ENCODE measurements at regions not wholly inside any gene's neighbourhood (a gene's known extent, or its start where the extent isn't known, plus 50 kb on each side); places are given as distances from the start of the nearest gene placed in this dataset.
A peak's percentile ranks its signal among the peaks of the same experiment; 100 is the strongest.

DNA sequence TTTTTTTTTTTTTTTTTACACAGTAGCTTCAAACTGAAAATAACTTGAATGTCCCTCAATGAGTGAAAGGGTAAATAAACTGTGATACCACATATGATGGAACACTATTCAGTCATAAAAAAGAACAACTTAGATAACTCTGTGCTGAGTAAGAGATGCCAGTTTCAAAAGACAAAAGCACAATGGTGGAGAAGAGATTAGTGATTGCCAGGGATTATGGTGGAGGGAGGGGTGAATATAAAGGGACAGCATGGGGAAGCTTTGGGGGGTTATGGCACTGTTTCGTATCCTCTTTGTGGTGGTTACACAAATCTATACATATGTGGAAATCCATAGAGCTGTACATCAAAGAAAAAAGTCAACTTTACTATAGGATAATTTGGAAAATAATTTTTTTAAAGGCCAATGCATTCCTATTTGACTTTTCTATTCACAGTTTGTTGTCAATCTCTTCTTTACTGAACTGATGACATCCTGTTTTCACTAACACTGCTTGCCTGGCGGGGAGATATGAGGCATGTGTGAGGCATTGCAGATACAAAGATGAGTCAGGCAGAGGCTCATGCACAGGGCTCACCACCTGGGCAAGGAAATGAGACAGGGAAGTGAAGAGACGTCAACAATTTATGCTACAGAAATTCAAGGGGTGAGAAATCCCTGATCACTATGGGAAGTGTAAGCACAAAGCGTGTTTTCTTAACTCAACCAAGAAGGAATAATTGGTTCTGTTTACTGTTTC is 302.7 kb downstream of the DUSP10 start:
- peak in 1 of 2 experiments; percentile 34 for DNase-seq

DNA sequence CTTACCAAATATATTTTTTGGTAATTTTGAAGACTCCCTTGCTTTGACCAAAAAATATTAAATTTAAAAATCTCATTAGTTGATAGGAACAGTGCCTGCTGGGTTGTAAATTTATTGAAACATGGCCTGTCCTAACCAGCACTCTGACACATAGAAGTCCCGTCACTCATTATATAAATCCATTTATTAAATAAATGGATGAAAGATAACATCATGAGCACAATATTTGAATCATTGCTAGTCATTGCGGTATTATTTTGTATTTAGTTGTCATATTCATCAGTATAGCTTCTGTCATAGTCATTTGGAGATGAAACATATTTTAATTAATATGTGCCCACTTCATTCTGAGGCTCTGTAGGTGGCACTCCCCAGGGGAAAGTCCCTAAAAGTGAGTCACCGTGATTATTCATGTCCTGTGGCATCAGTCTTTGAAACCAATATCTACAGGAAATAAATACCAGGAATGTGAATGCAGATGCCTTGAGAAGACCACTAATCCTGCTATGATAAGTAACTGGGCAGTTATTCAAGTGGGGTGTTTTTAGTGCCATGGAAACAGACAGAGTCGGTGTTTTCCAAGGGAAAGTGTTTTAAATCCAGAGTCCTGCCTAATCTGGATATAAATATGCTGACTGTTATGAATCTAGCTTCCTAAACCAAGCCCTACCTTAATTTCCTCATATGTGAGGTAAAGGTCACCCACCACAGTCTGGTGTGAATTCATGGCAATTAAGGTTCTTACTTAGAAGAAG is 302.0 kb downstream of the DUSP10 start:
- DNase-seq = peak; percentile 48 to 65

DNA sequence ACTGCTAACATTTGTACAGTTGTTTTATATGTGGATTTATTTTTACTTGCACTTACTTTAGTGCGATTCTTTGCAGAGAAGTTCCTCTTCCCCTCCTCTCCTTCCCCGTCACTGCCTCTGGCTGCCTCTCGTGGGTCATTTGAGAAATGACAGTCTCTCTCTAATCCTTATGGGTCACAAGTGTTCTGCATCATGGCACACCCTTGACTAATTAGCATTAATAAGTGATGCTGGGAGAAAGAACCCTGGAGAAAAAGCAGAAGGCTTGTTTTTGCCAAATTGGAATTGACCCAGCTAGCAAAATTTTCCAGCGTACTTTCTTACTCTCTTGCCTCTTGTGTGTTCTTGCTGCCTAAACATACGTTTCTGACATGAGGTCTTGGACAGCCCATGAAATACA is 301.2 kb downstream of the DUSP10 start:
- peak; percentile 80 to 84 for DNase-seq

DNA sequence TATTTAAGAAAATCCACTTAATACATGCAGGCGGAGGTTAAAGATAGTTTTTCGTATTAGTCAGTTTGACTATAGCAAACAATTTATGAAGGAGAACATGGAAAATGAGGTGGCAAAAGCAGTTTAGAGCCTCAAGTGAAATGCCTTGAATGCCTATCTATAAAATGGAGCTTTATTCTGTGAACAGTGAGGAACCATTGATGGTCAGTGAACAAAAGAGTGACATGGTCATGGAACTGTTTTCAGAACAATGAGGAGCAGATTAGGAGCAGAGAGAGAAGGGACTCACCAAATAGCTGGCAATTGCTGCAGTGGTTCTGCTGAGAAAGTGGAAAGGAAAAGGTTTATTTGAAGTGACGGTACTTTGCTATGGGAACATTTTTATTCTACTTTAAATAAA is 299.8 kb downstream of the DUSP10 start:
- DNase-seq = no peak

DNA sequence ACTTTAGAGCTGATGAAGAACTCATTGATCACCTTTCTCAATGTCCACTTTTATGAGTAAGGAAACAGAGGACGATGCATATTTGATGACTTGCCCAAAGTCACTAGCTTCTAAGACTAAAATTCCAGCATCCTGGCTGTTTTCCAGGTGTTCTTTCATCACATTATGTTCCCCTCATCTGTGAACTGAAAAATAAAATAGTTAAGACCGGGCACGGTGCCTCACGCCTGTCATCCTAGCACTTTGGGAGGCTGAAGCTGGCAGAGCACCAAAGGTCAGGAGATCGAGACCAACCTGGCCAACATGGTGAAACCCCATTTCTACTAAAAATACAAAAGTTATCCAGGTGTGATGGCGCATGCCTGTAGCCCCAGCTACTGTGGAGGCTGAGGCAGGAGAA is 297.5 kb downstream of the DUSP10 start:
- DNase-seq = peak; percentile 90 to 92

DNA sequence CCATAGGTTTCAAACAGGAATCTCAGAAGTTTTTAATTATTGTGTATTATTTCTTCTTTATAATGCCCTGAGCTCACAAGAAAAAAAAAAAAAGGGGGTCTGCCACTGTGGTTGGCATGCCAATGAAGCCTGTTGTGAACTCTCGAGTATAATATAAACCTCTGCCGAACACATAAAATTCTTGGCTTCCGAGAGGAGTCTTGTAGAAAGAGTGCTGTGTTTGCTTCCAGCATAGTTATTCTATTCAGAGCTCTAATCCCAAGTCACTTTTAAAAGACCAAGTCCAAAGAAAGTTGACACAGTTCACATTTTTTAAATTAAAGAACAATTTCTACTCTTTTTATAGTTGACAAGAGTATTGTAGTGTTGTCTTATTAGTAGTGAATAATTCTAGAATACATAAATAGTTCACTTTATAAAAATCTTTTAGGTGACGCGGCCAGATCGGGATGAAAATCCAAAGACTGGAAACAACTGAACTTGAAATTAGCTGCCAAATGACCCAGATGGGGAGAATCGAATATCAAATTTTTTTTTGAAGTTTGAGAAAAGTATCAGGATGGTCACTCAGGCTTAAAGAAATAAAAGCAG is 293.2 kb downstream of the DUSP10 start:
- DNase-seq = peak; percentile 63 to 69

DNA sequence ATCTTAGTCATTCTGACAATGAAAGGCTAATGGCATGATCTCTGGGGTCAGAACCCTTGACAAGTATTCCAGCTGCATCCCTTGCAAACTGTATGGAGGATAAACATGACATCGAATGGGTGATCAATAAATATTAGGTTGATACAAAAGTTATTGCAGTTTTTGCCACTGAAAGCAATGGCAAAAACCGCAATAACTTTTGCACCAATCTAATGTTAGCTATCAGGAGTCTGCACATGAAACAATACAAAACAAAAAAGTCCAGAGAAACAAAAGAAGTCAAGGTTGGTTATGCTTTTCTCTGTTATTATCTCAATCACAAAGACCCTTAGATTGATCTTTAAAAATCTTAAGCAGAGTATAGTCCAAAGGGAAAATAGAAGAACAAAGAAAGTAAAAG is 292.7 kb downstream of the DUSP10 start:
- DNase-seq = no peak

DNA sequence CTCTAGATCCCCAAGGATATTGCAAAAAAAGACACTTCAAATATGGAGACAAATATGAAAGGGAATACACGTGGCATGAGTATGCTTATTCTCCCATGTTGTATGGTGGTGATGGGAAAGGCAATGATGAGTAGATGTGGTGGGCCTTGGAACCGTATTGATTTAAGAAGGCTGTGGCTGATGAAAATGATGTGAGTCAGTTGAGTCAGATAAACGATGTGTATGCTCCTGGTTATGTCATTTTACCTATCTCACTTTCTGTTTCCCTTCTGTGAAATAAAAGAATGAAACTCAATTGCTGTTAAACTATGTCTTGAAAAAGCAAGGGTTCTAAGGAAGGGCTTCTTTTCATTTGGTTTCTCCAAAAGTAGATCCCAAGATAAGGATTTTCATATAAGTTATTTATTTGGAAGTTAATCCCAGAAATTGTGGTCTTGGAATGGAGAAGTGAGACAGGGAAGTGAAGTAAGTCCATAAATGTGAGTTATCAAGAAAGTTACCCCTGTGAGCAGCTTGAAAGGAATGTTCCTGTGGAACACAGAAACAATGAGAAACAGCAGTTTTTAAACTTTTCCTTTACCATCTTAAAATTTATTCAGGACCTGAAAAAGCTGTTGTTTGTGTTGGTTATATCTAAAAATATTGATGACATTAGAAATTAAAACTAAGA is 292.0 kb downstream of the DUSP10 start:
- no peak for DNase-seq

DNA sequence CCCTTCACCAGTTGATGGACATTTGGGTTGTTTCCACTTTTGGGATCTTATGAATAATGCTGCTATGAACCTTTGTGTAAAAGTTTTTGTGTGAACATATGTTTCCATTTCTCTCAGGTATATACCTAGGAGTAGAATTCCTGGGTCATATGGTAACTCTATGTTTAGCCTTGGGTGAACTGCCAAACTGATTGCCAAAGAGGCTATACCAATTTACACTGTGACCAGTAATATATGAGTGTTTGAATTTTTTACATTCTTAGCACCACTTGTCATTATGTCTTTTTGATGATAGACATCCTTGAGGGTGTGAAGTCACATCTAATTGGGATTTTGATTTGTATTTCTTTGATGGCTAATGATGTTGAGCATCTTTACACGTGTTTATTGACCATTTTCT is 290.1 kb downstream of the DUSP10 start:
- no peak for DNase-seq

DNA sequence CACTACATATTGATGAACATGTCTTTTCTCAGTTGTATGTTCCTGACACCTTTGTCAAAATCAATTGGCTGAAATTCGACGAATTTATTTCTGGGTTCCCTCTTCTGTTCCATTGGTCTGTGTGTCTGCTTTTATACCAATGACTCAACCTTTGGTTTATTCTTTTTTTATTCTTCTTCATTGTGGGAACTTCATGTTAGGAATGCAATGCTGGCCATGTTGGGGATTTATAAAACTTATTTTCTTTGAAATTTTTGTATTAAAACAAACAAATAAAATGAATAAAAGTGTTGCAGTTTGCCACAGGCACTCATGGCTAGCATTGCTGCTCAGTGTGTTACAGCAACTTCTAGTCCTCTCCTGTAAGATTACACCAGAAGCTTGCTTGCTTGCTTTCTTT is 287.8 kb downstream of the DUSP10 start:
- no peak for DNase-seq

DNA sequence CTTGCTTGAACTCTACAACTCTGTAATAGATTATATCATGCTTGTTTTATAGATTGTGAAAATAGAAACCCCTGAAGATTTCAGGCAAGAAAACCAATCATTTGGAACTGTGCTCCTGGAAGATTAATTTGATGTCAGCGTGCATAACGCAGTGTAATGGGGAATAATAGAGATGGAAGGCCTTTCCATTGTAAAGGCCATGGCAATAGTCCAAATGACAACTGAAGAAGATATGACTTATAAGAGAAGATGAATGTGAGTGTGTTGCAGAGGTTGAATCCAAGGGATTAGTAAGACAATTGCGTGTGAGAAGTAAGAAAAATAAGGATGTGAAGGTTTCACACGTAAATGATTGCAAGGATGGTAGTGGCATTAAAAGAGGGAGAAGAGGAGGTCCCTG is 285.0 kb downstream of the DUSP10 start:
- DNase-seq = no peak

DNA sequence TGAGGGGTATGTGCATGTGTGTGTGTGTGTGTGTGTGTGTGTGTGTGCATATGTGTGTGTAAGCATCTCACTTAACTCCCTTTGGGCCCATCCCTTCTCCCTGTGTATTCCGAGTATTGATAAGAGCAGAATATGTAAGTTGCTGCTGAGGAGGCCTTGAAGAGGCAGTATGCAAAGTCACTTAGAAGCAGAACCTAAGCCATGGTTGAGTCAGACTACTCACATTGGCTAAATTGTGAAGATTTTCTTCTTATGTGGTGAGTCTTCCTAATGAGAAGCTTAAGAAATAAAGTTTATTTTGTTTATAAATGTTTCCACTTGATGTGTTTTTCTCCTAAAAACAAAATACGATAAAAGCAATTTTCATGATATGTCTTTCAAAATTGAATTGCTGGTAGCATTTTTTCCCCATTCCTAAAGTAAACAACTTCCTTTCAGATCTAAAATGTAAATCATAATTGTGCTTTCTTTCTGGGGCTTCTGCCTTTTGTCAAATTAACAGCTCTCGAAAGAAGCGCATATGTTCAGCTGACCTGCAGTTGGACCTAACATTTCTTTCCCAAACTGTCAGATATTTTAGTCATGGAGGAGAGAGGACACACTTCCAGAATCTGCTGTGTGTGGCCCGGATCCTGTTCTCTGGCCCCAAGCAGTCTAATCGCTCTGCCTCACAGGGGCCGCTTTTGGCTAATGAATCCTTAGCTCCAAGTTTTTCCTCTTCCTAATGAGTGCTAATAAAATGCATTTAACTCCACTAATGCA is 284.0 kb downstream of the DUSP10 start:
- DNase-seq = peak in 1 of 2 experiments; percentile 60

DNA sequence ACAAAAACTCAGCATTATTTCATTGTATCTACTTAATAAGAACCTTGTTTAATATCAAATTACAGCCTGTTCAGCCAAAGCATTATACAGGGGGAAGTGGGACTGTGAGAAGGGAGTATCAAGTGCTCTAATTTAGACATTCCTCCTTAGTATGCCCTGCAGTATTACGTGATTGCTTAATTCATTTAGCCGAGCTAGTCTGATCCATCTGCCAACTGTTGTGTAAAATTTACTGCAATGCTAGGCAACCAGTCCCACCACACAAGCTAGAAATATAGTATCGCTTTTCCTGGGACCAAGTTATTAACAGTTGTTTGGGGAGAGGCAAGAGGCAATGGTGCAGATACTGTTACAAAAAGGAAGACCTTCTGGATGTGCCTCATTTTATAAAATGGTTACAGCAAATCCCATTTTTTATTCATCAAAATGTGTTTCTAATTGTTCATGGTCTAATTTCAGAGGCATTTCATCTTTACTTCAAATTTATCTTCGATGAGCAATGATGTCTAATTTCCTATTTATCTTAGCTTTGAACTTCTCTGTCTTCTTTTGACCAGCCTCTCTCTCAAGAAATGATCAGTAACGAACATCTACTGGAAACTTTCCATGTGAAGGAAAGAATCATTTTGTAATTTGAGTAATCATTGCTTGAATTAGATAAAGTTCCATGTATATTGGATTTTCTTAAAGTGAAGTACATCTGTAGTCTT is 283.3 kb downstream of the DUSP10 start:
- peak; percentile 64 to 75 for DNase-seq

DNA sequence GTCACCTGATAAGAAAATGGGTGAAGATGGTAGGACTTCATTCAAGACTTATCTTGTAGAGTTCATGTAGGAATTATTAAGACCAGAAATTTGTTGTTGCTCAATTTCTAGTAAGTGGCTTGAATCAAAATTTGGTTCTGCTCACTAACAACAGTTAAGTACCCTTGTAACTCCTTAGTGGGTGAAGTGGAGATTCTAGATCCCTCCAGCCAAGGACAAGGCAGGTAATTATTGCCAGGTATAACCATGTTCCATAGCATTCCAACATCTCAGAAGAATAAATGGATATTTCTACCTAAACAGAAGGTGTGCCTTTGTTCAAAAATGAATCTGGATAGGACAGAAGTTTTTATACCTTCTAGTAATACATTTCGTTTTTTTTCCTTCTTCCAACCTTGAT is 282.3 kb downstream of the DUSP10 start:
- DNase-seq = no peak

DNA sequence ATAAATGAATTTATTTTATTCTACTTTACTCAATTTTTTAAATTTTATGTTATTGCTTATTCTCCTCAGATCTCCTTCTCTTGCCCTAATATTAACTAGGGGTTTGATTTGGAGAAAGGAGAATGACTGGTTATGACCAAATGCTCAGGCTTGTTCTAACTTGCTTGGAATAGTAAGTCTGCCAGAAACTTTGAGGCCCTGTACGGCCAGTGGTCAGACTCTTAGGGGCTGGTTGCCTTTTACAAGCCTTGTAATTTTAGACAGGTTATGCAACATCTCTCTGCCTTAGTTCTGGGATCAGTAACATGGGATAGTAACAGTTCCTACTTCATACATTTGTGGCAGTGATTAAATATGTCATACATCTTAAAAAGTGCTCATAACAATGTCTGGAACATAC is 279.5 kb downstream of the DUSP10 start:
- DNase-seq = no peak

DNA sequence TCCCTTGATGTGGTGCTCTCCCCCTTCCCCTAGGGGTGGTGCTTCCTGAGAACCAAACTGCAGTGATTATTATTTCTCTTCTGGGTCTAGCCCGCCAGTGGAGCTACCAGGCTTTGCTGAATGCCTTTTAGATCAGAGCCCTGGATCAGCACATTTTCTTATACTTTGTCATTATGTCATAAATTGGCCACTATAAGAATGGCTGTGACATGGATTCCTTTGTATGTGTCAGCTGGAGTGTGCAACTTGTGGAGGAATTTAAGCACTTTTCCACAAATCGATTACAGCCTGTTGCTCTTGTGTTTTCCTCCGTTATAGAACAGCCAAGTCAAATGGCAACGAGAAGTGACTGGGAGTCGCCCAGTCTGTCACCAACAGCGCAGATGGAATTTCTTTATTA is 273.3 kb downstream of the DUSP10 start:
- no peak for DNase-seq

DNA sequence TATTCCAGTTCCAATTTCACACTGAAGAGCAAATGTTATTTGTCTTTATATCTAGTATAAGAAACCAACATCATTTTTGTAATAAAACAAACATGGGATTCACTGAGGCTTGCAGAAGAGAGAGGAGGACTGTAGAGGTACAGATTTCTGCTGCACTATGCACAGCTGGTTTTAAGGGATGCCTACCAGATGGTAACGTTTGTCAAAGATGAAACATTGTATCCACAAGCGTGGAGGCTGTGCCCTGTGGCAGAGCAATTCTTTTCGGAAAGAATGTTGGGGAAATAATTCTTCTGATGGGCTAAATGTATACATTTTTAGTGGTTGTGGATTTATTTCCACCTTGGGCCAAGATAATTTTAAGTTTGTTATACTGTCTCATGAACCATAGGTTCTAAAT is 272.4 kb downstream of the DUSP10 start:
- DNase-seq = no peak

DNA sequence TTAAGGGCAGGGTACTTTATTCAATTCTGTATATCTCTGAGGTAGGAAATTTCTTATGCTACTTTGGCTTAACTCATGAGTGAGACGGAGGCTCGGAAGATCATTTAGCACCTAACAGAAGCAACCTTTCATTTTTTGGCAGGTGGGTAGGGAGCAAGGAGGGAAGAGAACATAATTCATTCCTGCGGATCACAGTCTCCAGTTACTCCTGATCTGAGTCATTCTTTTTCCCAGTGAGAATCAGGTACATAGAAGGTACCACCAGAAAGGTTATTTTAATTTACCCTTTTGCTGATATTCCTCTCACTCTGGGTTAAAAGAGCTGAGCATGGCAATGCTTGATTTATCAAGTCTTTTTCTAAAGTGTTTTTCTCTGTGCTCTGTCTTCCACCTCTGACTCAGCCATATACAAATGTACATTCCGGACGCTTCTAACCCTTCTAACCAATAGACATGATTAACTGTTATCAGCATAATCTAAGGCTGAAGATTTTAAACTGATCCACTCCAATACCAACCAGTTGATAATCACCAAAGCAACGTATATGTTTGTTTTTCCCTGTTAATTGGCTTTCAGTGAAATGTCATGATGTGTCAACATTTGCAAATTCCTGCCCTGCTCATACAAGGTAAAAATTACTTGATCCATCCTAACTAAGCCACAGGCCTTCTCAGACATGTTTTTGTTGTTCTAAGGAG is 271.7 kb downstream of the DUSP10 start:
- no peak for DNase-seq

DNA sequence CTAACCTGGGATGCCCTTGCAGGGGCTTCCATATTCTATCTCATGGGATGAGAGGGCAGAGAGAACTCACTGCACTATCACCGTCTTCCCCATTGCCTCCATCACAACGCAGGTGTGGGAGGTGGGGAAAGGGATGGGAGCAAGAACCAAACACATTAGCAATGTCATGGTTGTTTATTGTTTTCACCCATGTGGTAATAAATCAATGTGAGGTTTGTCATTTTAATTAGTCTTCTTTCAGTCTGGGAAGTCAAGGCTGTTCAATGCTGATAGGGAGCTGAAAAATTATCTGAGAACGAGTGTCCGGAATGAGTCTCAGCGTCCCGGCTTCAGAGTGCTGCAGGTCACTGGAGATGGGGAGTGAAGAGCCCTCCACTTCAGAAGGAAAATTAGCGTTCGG is 268.5 kb downstream of the DUSP10 start:
- no peak for DNase-seq

DNA sequence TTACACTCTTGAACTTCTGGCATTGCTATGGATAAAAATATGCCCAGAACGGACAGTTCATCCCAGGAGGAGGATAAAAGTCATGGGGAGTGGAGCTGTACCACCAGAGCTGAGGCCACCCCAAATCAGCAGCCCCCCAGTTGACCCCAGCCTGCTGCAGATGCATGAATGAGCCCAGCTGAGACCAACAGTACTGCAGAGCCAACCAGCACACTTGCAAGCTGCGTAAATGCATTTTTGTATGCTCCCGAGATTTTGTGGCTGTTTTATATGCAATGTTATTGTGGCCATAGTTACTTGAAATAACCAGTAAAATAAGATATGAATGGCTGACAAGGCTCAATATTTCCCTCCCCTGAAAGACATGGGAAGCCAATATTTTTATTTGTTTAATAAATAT is 264.6 kb downstream of the DUSP10 start:
- no peak for DNase-seq
